Lower leg skin (tissue), 3 donors: ENCODE measurements at regions not wholly inside any gene's neighbourhood (a gene's known extent, or its start where the extent isn't known, plus 50 kb on each side); places are given as distances from the start of the nearest gene placed in this dataset.

Source experiments
- CTCF ChIP-seq, 3 donors: fragments of 450-650 bp; IDR thresholded peaks; one replicate each; pipeline ENCODE4 v1.5.1; 2016; ENCODE audit warnings: antibody characterized with exemption in 3 of 3, mild to moderate bottlenecking in 3 of 3, moderate library complexity in 2 of 3
- POLR2A ChIP-seq, 2 donors: fragments of 450-650 bp; IDR thresholded peaks; one replicate each; pipeline ENCODE4 v1.6.1; 2016 to 2017; ENCODE audit warnings: antibody characterized with exemption in 2 of 2, mild to moderate bottlenecking in 1 of 2, moderate library complexity in 1 of 2

- TF ChIP-seq CTCF (IDR thresholded peaks at IDR 0.05) (no peak), POLR2A (IDR thresholded peaks at IDR 0.05) (no peak)
Observed at GRCh38 chr16:72725643-72726042, 322.3 kb downstream of the ZFHX3 start.
